AG08395 (cell line): ENCODE measurements at regions not wholly inside any gene's neighbourhood (a gene's known extent, or its start where the extent isn't known, plus 50 kb on each side); places are given as distances from the start of the nearest gene placed in this dataset.

Experiments used
- DNase-seq: peaks from one replicate; pipeline ENCODE4 v3.0.0; 2012; ENCODE audit warnings: mixed read lengths, low spot score

DNA sequence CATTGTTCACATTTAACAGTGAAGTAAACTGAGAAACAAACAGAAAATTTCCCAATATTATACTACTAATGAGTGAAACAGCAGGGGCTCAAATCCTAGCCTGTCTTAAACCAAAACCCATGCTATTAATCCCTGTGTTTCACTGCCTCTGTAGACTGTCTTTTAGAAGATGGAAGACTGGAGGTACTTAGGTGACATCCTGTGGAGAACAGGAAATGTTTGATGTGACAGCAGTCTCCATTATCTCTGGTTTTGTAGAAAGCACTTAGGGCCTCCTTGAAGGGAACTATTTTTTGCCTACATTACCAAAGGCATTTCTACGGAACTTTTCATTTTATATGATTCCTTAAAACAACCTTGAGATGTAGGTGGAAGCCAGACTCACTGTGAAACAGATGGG is 288.1 kb upstream of the SORL1-AS1 start:
- DNase-seq, result no peak

DNA sequence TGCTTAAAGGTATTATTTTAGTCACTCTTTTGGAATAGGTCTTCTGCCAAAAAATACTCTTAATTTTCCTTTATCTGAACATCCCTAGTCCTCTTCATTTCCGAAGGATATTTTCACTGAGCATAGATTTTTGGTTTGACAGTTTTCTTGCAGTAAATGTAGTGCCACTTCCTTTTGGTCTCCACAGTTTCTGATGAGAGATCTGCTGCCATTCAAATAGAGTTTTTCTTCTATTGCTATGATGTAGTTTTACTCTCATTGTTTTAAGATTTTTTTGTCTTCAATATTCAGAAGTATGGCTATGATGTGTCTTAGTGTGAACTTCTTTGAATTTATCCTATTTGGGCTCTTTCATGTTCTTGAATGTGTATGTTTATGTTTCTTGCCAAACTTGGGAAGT is 281.1 kb upstream of the SORL1-AS1 start:
- no peak for DNase-seq

DNA sequence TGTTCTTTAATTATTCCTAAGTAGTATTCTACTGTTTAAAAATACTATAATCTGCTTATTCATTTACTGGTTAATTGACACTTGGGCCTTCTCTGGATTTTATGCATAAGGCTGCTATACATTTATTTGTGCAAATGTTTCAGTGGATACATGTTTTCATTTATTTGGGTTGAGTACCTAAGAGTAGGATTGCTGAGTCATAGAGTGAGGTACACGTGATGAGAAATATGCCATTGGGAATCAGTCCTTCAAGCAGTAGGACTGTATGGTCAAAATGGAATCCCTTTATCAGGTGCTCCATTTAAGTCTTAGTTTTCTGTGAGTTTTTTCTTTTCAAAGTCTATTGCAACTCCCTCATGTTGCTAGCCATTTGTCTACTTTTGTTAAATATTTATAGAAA is 275.2 kb upstream of the SORL1-AS1 start:
- no peak for DNase-seq

DNA sequence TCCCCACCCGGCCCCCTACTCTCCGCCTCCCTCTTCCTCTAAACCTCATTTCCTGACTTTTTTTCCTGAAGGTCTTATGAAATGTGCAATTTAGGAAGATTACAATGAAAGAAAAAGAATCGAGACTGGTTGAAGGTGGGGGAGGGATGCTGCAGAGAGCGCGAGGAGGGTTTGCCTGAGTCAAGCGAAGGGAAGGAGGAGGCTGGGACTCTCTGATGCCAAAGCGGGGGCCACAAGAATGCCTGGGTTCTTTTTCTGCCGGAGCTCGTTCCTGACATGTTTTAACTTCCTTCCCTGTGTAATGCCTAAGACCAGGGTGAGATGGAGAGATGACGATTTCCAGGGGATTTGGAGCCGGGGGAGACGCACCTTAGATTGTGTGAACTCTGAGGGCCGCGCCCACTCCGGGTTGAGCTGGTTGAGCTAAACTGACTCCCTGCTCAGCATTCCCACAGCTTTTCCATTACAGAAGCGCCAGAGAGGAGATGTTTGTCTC is 270.5 kb upstream of the SORL1-AS1 start:
- no peak for DNase-seq

DNA sequence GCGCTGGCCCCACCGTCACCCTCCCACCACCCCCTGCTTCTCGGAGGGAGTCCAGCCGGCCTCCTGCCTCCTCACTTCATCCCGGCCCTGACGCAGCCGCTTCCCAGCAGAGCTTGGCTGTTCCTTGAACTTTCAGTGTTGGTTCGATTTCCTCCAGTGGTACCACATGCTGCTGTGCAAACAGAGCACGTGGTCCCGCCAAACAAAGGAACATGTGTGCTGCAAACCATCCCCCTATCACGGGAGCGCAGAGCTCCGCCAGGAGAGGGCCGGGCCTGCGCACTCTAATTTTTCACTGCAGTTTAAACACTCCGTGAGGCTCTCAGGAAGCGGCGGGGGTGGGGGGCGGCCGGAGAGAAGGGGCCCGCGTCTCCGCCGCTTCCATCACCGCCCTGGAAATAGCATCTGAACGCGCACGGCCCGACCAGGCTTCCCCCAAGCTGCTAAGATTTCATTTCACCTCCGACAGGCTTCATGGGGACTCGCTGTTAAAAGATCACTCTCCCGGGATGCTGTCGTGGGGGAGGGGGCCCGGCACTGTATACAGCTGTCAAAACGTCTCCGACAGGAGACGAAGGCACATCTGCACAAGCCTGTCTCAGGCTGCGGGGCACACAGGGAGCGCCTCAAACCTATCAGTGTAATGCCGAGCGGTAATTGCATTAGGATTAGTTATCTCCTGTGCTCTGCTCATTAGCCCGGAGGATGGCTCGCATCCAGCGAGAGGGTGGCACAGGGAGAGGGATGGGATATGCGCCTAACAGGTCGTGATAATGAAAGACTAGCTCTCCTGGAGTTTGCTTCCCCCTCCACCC is 269.9 kb upstream of the SORL1-AS1 start:
- DNase-seq, result peak; percentile 78

DNA sequence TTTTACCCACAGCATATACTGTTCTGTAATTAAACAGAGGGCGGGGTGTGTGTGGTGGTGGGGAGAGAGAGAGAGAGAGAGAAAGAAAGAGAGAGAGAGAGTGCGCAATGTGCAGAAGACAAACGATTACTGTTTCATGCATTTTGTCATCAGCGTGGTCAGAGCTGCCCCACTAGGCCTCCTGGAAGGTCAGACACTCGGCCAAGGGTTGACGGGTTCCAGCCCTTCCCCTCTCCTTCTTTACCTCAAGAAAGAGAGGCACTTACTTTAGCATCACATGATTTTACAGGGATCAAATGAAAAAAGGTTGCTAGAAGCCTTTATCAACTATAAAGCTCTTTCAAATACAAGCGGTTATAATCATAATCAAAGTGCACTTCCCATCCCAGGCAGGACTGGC is 269.2 kb upstream of the SORL1-AS1 start:
- no peak for DNase-seq

DNA sequence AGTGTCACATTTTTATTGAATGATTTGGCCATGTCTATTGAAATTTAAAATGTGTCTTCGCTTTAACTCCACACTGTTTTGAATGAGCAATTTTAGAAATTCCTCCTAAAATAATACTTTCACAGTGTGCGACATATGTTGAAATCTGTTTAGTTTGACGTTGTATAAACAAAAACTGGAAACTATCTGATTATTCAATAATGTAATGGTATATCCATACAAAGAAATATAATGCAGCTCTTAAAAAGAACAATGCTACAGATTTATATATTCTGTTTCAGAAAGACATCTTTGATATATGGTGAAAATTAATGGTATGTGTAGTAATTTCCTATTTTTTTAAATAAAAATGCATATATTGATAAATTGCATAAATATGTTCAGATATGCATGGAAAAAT is 268.7 kb upstream of the SORL1-AS1 start:
- no peak for DNase-seq

DNA sequence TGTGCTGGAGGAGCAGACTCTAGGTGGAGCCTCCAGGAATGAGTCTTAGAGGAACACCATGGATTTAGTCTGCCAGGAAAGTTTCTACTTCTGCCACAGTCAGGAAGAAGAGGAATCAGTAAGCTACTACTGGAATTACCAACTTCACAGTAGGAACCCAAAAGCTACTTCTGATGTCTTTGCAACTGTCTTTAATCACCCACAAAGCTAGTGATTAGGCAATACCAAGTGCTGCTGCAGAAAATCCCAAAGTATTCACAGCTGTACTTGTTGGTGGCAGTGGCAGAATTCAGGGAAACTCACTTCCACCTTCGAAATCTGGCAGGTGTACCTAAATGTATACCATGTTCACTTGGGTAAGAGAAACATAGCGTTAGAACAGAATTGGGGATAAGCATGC is 264.5 kb upstream of the SORL1-AS1 start:
- DNase-seq, result no peak

DNA sequence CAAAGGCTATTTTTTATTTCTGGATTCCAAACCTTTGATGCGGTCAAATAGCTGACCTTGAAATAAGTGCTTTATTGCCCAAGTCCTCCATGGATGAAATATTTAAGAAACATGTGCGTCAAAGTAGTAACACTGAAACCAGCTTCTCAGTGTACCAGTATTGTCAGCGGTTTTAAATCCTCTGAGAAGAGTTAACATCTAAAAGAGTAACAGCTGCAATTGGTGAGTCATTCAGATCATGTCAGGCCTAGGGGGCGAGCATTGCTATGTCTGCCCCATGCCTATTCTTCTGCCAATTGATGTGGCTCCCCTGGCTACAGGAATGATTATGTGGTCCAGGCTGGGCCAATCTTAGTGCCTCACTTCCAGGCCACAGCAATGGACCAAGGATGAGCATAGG is 263.3 kb upstream of the SORL1-AS1 start:
- no peak for DNase-seq

DNA sequence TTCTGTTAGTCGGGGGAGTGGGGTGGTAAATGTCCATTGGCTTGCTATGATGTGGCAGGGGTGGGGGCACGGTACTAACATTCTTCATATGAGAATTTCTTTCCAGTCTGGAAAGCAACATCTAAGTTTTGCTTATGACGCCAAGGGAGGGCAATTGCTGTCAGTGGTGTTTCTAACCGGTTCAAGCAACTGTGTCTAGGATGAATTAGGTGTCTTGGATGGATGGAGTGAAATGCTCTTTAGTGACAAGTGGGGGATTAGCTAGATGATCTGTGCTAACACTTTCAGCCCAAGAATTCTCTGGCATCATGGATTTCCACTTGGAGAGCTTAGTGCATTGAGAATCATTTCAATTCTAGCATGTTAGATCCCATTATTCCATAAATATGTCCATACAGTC is 262.6 kb upstream of the SORL1-AS1 start:
- no peak for DNase-seq

DNA sequence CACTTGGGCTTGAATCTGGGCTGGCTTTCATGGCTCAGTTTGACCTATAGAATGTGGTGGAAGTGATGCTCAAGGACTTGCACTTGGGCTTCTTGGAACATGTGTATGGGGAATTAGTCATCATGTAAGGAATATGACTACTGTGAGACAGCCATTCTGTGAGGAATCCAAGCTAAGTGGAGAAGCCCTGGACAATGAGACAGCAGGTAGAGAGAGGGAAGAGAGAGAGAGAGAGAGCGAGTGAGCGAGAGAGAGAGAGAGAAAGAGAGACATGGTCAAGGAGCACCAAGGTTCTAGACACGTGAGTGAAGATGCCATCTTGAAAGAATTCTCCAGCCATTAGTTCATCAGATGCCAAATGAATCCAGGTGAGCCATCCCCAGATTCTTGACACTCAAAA is 261.6 kb upstream of the SORL1-AS1 start:
- no peak for DNase-seq

DNA sequence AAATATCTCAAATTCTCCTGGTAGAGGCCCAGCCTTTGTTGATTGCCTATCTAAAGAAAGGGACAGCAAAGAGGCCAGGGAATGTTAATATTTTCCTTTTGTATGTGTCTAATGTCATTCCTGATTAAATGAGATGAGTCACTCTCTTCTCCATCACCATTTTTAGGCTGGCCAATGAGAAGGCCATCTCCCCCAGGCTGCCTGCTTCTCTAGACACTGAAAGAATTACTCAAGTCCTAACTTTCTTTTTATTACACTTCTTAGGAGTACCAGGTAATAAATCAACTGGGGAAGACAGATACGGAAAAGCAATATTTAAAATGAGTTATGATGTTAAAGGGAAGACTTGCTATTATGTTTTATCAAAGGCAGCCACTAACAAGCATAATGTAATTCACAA is 259.2 kb upstream of the SORL1-AS1 start:
- peak; percentile 8 for DNase-seq

DNA sequence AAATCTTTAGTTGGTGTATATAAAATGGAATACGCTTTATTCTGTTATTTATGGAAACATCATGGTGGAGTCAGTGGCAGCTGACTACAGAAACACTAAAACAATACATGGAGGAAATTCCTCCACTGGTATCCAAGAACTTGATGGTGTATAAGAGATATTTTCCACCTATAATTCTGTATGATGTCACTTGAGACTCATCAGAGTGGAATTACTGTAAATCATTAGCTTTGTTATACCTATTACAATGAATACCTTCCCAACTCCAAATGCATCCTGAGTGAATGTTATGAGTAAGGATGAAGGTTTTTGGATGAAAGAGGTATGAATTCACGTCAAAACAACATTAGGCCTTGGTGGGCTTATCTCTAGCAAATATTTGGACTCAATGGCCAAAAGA is 258.5 kb upstream of the SORL1-AS1 start:
- no peak for DNase-seq

DNA sequence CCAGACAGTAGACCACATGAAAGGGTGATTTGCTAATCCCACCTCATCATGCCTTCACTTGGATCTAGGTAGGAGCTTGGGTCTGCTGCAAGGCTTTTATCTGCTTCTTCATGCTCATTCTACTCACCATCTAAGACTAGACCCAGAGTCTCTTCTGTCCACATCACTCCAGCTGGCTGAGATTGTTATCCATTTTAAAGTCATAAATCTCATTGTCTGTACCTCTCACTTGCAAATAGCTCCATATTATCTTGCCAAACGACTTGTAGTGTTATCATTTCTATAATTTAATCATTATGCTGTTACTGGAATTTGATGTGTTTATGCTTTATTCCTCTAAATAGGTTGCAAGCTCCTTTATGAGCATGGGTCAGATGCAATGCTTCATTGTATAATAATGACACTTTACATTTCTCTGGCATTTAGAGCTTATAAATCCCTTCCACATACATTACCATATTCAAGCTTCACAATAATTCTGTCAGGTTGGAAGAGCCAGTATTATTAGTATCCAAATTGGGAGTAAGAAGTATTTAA is 254.2 kb upstream of the SORL1-AS1 start:
- DNase-seq, result no peak

DNA sequence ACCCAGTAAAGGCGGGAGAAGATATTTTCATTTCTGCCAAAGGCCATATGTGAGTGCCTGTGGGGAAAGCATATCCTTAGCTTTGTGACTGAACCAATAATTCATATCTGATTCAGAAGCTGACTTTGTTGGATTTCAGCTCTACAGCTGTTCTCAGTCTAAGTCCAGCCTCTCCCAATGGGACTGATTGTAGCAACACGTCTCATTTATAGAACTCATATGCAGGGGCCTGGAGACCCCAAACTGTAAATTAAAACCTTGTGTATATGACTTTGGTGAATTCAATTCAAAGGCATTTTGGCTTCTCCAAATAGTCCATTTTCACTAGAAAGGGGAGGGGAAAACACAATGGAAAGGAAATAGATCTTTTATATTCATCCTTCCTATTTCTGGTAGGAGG is 250.4 kb upstream of the SORL1-AS1 start:
- no peak for DNase-seq

DNA sequence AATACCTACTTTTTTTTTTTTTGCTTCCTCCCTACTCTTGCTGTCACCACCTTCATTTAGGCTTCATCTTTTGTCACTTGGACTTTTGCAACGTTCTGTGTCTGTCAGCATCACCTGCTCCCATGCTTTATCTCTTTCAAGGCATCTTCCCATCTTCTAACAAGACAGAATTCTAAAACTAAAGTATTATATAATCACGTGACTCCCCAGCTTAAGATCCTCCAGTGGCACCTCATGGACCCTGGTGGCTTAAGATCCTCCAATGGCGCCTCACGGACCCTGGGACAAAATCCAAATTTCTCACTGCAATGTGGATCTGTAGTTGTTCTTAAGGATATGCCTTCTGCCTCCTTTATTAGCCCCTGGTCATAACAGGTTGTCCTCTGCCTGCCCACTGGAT is 248.2 kb upstream of the SORL1-AS1 start:
- DNase-seq, result no peak

DNA sequence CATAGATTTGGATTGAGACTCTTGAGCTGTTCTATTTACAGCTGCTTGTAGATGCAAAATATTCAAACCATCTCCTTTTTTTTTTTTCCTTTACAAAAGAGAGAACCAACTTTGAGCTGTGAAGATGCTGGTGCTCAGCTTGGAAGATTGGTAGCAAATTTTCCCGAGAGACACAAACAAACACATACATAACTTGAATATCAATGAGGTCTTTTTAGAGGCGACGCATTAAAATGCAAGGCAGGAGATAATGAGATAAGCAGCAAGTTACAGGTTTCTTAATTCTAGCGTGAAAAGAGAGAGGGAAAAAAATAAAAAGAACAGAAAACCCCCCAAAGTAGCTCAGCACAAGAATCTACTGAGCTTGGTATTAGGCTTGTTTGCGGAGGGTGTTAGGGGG is 247.0 kb upstream of the SORL1-AS1 start:
- no peak for DNase-seq

DNA sequence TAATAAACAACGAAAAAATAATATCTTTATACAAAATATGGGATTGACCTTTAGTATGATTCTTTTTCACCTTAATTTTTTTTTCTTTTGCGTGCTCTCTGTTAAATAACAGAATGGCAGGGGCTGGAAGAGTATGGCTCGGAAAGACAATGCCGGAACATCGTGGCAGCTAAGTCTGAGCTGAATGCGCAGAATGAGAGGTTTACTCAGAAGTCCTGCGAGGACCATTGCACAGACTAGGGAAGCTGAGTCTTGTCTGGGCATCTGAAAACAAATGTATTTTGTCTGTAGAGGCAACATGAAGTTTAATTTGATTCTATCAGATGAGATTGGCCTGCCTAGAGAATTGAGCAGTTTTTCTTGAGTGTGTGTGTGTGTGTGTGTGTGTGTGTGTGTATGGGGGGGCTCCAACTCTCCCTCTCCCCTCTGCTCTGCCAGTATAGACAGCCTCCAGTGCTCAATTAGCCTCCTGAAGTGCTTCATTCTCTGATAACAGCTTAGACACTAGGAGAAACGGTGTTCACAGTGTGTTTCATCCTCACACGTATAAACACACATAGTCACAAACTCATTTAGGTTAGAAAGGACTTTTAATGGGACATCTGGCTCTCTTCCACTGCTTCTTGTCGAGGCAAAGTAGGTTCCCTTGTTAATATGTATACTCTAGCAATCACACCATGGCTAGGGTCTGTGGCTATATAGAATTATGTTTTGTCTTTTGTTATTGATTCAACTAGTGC is 244.3 kb upstream of the SORL1-AS1 start:
- DNase-seq, result no peak

DNA sequence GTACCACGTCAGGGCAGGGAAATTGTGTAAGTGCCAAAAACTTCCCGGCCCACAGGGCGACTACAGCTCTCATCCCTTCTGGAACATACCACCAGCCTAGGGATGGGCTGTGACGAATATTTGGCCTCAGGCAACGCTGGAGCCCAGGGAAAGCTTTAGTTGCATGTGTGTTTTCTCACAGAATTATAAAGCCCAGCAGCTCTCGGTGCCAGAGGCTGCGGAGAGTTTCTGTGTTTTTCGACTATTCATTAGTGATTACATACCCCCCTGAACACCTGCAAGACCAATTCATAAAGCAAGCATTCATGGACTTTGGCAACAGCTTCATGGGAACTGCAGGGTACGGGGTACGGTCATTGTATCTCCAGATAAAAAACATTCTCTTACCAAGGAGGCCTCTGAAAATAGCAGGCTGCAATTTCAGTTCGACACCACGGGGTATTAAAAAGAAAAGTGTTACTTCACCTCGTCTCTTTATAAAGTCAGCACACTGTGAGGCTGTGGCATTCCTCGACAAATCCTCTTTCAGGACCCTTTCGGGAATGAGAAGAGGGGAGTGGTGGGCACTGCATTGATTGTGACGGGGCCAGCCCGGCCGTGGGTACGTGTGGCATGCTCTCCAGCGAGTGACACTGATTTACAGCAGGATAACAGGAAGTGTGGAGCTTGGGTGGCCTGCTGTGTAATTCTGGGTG is 243.6 kb upstream of the SORL1-AS1 start:
- DNase-seq, result no peak

DNA sequence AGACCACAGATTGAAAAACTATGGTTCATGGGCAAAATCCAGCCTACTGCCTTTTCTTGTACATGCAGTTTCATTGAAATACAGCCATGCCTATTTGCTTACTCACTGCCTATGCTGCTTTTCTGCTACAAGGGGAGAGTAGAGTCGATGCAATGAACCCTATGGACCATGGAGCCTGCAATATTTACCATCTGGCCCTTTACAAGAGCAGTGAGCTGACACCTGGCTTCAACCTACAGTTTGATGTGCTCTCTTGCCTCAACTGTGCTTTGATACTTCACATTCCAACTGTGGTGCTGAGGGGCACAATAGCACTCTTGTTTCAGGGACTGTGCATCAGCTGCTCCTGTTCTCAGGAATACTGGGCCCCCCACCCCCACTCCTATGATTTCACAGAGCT is 239.5 kb upstream of the SORL1-AS1 start:
- no peak for DNase-seq

DNA sequence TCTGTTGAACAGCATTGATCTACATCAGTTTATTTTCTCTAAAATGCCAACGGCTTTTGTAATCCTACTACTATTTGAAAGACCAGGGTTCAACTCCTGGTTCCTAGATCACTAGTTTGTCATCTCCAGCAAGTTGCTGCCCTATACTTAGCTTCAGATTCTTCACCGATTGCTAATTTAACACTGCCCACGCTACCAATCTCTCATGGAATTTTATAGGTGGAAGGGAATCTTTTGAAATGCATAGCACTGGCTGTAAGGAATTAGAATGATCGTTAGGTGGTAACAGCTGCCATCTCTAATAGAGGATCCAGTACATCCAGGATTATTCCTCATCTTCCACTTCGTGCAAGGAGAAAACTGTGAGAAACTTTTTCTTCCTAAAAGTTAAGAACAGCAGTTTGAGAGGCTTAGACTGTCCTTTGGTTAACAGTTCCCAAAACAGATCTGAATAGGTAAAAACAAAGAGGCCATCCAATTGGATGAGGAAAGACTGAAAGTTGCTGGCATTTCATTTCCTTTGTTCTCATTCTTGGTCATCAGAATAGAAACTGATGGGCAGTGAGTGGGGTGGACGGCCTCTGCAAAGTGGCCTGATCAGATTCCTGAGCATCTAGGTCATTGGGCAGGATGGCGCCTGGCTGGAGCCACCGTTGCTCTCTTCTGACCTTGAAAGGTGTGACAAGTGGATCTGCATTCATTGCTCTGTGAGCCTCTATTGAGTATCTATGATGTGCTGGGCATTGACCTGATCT is 236.3 kb upstream of the SORL1-AS1 start:
- no peak for DNase-seq

DNA sequence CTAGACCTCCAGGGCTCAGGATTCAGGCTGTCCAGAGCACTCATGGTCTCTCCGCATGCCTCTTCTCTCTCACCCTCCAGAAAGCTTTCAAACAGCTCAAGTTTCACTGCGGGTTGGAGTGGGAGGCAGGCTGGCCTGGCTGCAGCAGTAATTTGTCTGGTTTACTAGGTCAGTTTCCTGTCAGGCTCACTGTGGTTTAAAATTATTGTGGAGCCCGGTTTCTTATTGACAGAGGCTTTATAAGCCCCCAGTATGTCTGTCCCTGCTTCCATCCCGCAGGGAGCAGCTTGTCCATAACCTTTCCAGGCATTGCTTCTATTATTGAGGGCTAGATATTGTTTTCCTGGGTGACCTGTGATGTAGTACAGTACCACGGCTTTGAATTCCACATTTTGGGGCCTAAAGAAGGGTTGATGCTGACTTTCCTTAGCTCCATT is 235.3 kb upstream of the SORL1-AS1 start:
- DNase-seq, result no peak
